CD4-positive, alpha-beta T cell treated with Interferon gamma for 1 hour (primary cell): ENCODE measurements at regions not wholly inside any gene's neighbourhood (a gene's known extent, or its start where the extent isn't known, plus 50 kb on each side); places are given as distances from the start of the nearest gene placed in this dataset.

Experiments
- DNase-seq: peaks from one replicate; pipeline ENCODE4 v3.0.0-alpha.2; 2020

DNA sequence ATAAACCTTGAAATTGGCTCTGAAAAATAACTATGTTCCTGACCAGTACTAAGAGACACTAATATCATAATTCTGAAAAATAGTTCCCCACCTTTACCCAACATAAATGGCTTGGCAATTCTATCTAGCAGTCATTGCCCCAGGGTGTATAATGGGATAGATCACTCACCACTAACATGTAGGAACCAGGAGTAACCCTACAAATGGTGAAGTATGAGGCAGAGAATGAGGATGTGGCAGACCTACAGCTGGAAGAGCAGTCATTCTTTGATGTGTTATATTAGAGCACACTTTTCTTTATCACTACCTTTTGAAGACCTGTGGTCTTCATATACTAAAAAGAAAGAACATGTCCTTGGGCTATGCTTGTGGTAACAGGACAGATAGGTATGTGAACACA is 136.5 kb upstream of the SYNDIG1 start:
- DNase-seq = no peak

DNA sequence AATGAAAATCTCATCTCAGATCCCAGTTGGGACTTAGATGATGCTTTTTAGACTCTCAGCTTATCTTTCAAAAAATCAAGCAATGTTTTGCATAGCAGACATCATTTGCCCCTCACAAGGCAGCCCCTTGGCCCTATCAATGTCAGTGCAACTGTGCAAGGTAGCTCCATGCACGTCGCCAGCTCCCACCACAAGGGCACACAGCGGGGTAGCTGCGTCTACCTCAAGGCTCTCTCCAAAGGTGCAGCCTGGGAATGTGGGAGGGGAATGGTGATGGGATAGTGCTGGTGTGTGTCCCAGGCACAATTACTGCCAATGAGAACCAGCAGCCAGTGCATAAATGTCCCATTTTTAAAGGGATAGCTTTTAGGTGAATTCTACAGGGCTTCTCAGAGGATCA is 137.5 kb upstream of the SYNDIG1 start:
- no peak for DNase-seq

DNA sequence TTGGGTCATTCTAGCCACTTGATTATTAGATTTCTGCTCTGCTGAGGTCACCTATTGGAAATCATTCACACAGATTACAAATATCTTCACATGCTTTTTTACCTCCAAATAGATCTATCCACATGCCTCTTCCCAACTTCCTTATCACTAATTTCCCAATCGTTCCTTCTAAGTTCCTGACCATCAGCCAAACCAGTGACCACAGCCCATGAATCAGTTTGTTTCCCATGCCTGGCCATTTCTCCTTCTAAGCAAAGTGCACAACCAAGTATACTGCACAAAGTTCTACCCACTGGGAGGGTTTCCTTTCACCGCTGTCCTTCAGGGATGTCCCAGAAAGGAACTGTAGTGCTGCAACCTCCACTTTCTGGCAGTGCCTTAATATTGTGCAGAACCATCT is 140.5 kb upstream of the SYNDIG1 start:
- no peak for DNase-seq

DNA sequence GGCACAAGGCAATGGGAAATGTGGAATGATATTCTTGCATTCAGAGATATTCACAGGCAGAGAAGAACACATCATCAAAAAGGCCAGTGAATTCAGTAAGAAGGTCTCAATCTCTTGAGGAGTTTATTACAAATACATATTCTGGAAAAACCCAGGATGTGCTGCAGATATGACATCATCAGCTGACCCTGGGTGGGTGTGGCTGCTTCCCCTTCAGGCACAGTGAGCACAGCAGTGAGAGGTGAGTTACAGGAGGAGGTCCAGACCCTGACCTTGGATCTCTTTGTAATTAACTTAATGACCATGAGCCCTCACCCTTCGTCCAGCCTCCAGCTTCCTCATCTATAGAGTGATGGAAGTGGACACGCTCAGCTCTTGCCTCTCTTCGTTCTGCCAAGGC is 147.5 kb upstream of the SYNDIG1 start:
- DNase-seq = no peak

DNA sequence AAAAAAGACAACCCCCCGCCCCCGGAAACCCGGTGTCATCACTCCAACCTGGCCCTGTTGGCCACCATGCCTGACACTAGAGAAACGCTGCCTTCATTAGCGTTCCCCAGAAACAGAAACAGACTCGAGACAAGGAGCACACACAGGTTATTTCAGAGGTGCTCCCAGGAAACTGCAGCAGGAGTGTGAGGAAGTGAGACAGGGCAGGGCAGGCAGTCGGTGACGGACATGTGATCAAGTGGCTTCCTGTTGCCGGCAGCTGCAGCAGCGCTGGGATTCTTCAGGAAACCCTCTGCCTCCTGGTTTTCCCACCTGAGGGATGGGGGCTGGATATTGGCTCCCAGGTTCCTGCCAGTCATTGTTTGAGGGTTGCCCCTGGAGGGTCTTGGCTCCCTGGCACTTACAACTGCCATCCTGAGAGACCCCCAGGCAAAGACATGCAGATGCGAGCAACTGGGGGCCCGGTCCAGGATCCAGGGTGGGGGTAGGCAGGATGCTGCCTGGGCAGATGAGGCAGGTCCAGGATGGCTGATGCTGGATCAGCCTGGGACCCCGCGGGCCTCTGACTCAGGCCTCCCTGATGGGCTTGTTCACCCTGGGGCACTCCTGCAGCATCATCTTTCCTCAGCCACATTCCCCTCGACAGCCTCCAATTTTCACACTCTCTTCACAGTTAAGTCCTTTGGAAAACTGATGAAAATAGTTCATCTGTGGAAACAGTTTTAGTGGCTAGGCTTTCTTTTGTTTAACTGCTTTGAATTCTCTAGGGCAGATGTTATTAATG is 150.7 kb upstream of the SYNDIG1 start:
- DNase-seq = no peak

DNA sequence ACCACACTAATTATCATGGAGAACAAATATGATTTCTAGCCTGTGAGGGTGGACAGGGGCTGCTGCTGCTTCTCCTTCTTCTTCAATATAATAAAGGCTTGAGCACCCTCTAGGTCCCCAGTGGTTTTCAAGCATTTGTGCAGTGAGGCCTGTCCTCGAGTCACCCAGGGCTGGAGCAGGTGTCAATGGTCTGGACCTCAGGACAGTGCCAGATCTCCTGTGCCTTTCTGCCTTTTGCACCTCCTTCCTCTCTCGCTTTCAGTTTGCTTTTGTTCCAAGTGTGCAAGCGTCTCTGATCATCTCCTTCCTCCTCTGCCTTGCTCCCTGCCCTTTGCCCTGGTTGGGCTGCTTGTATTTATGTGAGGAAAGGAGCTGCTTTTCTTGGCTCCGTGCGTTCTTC is 152.2 kb upstream of the SYNDIG1 start:
- no peak for DNase-seq

DNA sequence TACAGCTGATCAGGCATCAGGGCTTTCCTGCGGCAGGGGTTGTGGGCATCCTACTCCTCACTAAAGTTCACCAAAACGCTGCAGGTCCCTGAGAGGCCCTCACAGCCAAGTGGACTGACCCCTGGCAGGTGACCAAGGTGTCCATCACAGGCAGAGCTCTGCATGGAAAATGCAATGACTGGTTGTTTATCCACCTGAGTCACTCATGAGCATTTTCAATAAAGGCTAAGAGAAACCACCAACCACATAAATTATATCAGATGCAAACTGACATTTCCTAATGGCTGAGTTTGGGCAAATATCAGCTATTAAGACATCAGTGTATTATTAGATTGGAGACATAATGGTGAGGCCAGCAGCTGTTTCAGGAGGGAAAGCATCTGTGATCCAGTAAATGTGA is 152.7 kb upstream of the SYNDIG1 start:
- DNase-seq = no peak

DNA sequence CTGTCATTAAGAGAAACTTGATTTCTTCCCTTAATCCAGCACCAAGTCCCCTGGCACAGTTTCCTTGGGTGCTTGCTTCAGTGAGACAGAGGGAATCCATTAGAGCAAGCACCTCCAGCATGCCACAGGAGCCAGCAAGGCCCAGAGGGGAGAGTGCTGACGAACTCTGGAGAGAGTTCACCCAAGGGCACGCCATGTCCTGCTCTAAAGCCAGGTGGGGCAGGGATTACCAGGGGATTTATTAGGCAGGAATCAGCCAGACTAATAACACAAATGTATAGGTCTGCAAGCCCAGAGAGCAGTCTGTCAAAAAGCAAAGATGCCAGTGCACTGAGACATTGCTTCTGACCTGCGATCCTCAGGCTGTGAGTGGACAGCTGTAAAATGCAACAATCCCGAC is 155.4 kb upstream of the SYNDIG1 start:
- DNase-seq = no peak

DNA sequence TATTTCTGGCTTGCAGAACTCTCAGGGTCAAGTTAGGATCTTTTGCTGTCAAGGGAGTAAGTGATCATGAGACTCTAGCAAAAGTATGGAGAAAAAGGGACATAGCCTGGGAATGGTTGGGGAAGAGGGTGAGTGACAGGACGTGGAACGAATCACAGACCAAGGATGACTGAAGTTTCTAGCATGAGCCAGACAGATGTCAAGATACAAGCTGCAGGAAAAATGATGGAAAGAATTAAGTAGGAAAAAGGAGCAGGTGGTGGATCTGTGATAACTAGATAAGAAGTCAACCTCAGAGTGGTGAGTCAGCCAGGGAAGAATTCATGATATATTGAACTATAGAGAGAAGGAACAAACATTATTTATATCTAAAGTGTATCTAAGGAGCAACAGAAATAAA is 159.8 kb upstream of the SYNDIG1 start:
- no peak for DNase-seq

DNA sequence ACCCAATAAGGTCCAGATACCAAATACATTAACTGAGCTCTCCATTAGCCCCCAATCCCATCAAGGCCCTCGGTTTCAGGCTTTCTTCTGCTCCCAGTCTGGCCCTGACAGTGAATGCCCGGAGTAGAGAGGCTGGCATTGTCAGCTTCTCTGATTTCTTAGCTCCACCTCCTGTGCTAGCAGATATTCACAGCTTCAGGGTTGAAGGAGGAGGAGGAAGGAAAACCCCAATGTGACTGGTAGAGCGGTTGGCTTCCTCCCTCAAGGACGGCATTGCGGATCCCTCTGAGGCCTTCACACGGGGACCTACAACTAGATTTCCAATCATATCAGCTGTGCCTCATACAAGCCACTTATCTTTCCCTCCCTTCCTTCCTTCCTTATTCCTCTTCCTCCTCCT is 164.1 kb upstream of the SYNDIG1 start:
- no peak for DNase-seq

DNA sequence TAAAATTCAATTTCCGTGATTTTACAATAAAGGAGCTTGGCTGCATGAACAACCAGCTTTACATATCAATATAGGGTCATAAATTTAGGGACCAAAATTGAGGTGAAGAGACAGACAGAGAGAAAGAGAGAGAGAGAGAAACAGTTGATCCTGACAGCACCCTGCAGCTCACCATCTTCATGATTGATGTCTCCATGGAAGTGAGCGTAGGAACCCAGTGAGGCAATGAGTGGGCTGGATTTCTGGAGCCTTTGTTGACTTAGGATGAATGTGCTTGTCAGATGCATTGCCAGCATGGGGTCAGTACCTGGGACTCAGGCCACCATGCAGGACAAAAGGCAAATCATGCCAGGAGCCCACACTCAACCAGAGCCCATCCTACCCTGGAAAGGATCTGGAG is 165.1 kb upstream of the SYNDIG1 start:
- DNase-seq = no peak

DNA sequence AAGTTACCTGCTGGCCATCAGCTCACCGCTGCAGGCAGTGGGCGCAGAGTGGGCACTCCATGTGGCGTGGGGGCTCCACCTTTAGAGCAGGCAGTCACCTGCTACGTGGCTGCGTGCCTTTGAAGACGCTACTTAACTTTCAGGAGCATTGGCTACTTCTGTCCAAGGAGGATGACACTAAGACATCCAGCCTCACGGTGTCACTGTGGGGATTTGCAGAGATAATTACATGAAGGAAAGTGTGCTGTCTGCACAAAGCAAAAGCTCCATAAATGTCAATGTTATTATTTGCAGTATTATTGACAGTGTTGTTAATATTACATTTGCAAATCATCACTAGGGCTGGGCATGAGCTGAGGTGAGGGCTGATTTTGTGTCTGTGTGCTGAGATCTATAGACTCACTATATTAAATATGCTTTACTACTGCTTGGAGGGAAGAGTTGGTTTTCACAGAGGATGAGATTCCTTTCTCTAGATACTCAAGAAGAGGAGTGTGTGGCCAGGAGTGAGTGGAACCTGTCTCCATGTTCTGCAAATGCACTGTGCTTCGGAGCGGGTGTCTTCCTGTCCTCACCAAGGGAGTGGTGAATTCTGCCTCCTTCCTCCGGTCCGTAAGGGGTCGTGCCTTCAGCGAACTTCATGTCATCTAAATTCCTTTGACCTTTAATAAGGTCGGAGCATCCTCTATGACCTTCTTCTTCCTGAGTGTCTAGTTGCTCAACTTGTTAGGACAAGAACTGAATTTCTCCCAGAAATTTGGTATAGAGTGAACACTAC is 165.8 kb upstream of the SYNDIG1 start:
- DNase-seq = no peak

DNA sequence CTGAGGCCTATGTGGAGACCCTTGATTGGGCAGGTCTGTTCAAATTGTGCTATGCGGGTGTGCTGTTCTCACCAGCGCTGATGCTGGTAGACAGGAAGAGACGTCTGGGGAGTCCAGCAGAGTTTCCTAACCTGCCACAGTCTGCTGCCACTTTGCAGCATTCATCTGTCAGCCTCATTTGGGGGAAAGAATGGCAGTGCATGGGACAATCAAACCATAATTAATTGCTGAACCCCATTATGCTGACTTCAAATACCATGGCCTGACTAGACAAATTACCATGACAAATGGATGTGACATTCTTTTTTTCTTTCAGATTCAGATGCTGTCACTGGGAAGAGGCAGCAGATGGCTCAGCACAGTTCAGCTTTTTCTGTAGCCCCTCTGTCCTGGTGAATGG is 171.4 kb upstream of the SYNDIG1 start:
- no peak for DNase-seq

DNA sequence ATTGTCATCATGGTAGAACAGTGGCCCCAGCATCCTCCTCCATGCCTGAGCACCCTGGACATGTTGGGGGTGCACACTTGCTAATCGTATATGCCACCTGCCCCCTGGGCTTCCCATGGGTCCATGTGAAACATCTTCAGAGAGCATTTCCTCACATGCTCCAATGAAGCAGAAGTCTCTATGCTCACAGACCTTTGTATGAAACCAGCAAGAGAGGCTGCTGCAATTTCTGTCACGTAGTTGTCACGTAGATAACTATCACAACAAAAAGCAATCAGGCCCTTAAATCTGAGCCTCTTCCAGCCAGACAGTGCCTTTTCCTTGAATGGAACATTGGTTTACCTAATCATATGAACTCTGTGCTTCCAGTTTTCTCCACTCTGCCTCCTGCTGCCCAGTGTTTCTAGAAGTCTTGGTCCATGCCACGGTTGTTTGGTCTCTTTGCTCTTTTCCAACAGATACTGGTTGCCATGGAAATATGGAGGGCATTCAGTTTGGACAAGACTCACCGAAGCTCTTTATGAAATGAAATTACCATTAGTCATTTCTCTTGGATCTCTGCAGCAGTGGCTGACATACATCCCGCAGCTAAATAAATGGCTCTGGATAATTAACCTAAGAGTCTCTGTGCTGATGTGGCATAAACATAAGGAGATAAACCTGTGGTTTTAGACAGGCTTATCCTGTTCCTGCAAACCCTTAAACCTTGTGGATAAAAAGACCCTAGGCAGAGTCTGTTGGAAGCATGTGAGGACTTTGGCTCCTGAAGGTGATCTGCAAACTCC is 172.8 kb upstream of the SYNDIG1 start:
- no peak for DNase-seq

DNA sequence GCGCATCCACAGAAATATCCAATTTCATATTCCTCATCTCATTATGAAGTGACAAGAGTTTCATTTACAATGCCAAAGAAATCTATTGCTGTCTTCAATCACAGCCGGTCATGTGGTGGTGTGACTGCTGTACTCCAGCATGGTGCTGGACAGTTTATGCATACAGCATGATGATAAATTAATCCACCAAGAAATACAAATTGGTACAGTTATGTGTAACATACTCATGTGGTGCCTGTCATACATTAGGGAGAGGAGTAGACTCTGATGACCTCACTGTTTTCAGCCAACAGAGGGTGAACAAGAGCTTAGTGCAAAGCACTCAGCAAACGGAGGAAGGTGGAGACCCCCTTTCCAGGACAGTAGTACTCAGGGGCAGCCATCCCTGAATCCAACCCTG is 178.4 kb upstream of the SYNDIG1 start:
- DNase-seq = no peak

DNA sequence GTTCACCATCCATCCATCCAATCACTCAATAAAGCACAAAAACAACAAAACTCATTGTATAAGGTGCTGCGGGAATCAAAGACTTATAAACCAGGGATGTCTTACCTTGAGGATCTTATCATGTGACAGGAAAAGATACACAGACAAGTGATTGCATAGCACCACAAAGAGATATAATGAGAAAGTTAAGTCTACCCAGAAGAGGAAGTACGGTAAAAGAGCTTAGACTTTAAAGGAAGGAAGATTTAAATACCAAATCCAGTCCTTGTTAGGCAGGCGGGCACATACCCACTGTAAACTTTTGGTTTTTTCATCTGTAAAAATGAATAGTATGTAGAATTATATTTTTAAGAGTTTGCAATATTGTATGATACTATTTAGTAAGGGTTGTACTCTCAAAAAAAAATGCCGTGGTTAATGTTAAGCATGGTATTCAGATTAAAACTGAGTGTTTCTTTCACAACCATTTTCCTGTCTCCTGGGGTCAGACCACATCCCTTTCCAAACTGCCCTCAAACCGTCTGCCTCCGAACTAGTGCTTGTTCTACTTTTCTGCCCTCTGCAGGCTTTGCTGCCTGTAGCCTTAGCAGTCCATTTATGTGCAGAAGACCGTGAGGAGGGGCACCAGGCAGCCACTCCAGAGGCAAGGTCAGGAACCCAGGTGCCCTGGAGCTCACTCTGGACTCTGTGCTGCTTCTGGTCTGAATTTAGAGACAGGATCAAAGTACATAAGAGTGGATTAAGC is 179.5 kb upstream of the SYNDIG1 start:
- DNase-seq = no peak

DNA sequence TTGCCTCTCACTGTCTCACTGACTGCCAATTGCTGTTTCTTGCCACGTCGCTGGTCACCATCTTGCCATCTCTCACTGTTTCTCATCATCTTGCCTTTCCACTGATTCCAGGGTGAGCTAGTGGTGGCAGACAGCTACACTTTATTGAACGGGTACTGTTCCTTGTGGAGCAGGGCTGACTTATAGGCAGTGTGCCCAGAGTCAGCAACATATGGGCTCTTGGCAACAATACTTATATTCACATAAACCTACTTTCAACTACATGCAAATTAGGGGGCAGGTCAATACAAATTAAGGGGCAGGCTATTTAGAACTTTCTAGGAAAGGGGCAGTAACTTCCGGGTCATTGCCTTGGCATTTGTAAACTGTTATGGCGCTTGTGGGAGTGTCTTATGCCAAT is 186.2 kb upstream of the SYNDIG1 start:
- no peak for DNase-seq

DNA sequence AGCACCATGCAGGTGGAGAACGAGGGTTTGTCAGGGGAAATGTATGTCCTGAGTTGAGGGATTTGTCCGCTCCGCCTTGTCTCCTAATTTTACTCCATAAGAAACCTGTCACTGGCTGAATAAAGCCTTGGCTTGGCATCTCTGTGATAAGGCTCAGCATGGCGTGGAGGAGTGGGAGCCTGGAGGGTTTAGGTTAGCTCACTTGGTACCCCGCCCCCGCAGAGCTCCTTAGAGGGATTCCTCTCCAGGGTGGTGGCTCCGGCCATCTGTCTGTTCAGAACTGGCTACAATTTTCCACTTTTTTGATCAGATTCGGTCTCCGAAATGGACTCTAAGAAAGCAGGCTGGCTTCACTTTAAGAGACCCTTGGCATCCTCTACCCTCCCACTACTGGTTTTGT is 192.2 kb upstream of the SYNDIG1 start:
- DNase-seq = no peak

DNA sequence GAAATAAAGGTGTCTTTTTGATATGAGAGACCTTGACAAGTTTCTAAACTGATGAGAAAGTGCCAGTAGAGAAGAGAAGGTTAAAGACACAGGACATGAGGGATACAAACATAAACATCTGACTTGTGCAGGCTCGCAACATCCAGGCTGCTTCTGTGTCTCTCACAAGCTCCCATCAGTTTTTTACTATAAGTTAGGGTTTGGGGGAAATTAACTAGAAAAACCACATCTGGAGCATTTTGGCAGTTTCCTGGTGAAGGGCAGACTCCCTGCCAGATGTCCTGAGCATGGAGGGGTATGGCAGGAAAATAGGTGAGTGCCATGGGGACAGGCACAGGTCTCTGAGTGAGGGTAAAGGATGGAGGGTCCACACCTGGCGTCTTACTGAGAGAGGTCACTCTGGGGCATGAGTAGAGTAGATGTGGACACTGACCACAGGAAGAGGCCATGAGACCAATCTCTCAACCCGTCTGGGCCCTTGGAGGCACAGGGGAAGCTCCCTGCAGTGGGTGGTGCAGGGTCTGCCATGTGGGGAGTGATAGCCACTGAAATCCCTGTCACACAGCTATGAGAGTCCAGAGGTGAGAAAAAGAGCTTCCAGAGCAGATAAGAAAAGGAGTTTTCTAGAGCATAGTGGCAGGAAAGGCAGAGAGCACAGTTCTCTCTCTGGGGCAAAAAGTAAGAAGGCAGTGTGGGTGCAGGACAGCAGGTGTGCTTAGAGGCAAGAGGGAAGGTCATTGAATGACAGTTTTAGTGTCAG is 193.3 kb upstream of the SYNDIG1 start:
- DNase-seq = no peak

DNA sequence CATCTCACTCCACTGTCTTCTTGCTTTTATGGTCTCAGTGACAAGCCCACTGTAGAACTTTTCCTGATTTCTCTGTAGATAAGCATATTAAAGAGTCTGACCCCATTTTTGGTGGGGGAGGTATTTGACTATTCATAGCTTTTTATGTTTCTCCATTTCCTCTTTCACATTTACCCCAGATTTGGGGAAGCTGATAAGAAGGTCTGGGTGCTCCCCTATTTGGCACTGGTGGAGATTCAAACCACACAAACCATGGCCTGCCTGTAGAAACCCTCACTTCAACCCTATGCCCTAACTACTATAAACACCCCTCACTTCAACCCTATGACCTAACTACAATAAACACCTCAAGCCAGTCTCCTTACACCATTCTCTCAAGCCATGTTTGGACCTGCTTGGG is 196.2 kb upstream of the SYNDIG1 start:
- no peak for DNase-seq

DNA sequence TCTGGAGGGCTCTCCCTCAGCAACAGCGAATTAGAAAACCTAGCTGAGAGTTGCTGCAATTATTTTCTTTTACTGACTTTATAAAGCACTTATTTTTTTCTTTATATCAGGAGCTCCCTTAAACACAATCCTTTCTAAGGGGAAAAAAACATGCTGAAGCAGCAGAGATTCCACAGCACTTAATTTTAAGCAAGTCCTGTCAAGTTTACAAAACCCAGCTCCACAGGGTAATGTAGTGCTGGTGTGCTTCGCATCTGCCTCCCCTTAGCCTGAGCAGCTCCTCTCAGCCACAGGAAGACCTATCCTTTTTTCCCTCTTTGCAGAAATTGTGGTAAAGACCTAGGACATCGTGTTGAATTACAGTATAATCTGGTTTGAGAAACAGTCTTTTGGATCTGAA is 208.1 kb upstream of the SYNDIG1 start:
- no peak for DNase-seq

DNA sequence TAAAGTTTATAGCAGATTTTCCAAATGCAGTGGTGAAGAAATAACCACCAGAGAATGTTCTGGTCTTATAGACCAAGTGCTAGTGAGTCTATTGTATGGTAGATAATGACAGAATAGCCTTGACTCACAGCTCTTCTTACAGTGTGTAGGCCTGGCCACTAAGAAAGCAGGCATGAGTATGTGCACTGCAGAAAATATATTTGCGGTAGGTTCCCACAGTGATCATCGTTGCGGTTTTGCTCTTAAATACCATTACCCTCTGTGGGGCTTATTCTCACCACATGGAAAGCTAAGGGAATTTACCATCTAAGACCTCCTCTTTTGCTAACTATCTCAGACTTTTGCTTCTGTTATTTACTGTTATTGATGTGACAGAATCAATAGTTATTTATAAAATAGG is 212.3 kb upstream of the SYNDIG1 start:
- DNase-seq = no peak
